IMR-90 (cell line): ENCODE measurements at regions not wholly inside any gene's neighbourhood (a gene's known extent, or its start where the extent isn't known, plus 50 kb on each side); places are given as distances from the start of the nearest gene placed in this dataset.

ENCODE experiments used
- ATAC-seq: fragments of 200-7000 bp; cut with Tn5 transposase; 2 replicates; pipeline ENCODE4 v1.9.1; 2020; ENCODE audit warnings: low read depth, mild to moderate bottlenecking, moderate library complexity
- BruUV-seq: library from RNA; stranded (reverse); fragments of 400-500 nt; replicated peaks from 2 replicates; lab custom pipeline; 2021; lab: Mats Ljungman, UMichigan
- CTCF ChIA-PET: fragments of 300-600 bp; formaldehyde crosslinking; extraction: SDS; loops from one replicate; lab custom pipeline; 2021; ENCODE audit warnings: antibody characterized with exemption; lab: Yijun Ruan, JAX
- POLR2A ChIA-PET: fragments of 300-600 bp; sonication (Branson Sonifier 250); formaldehyde crosslinking; loops from one replicate; lab custom pipeline; 2022; ENCODE audit warnings: antibody characterized with exemption; ENCODE audit not compliant: unreplicated experiment; lab: Charles Lee
- DNase-seq: peaks from one replicate; pipeline ENCODE4 v3.0.0; 2013
- H2AFZ ChIP-seq: replicated peaks from 2 replicates; pipeline ENCODE3; 2013; ENCODE audit warnings: low read length, mild to moderate bottlenecking; ENCODE audit not compliant: poor library complexity
- H2AK5ac ChIP-seq: 2 replicates; pipeline ENCODE4 v1.6.1; 2013; ENCODE audit warnings: low read depth, low read length, inconsistent platforms
- H2AK9ac ChIP-seq: replicated peaks from 2 replicates; pipeline ENCODE3; 2013; ENCODE audit warnings: mild to moderate bottlenecking, low read depth, low read length, moderate library complexity; ENCODE audit not compliant: poor library complexity
- H2BK120ac ChIP-seq: 2 replicates; pipeline ENCODE4 v1.6.1; 2013; ENCODE audit warnings: low read depth, low read length, inconsistent platforms
- H2BK15ac ChIP-seq: 3 replicates; pipeline ENCODE4 v1.6.1; 2013; ENCODE audit warnings: low read depth, low read length, inconsistent platforms
- H2BK20ac ChIP-seq: 2 replicates; pipeline ENCODE4 v1.6.1; 2013; ENCODE audit warnings: low read depth, mild to moderate bottlenecking, inconsistent platforms, low read length, moderate library complexity
- H2BK5ac ChIP-seq: 2 replicates; pipeline ENCODE4 v1.6.1; 2013; ENCODE audit warnings: mild to moderate bottlenecking, low read depth, low read length, inconsistent platforms; ENCODE audit not compliant: poor library complexity, severe bottlenecking
- H3K14ac ChIP-seq: replicated peaks from 2 replicates; pipeline ENCODE4 v1.6.1; 2013; ENCODE audit warnings: low read depth, low read length, inconsistent platforms
- H3K18ac ChIP-seq: 2 replicates; pipeline ENCODE4 v1.6.1; 2013; ENCODE audit warnings: low read depth, low read length, control low read depth
- H3K23ac ChIP-seq: 2 replicates; pipeline ENCODE4 v1.6.1; 2013; ENCODE audit warnings: low read depth, low read length, inconsistent platforms
- H3K27ac ChIP-seq: 2 replicates; pipeline ENCODE4 v1.5.1; 2013; ENCODE audit warnings: mild to moderate bottlenecking, control low read depth, low read length; ENCODE audit not compliant: insufficient read depth
- H3K27me3 ChIP-seq: 2 replicates; pipeline ENCODE4 v1.6.1; 2013; ENCODE audit warnings: low read length; ENCODE audit not compliant: control insufficient read depth, insufficient read depth
- H3K36me3 ChIP-seq: 2 replicates; pipeline ENCODE4 v1.6.1; 2013; ENCODE audit warnings: low read length, mixed read lengths; ENCODE audit not compliant: control insufficient read depth, insufficient read depth
- H3K4ac ChIP-seq: 2 replicates; pipeline ENCODE4 v1.6.1; 2013; ENCODE audit warnings: low read depth, low read length, inconsistent platforms
- H3K4me1 ChIP-seq: 2 replicates; pipeline ENCODE4 v1.6.1; 2013; ENCODE audit warnings: low read length, mixed read lengths; ENCODE audit not compliant: control insufficient read depth, insufficient read depth
- H3K4me2 ChIP-seq: 2 replicates; pipeline ENCODE4 v1.6.1; 2013; ENCODE audit warnings: low read depth, mild to moderate bottlenecking, control low read depth, low read length, moderate library complexity
- H3K4me3 ChIP-seq: 2 replicates; pipeline ENCODE4 v1.5.1; 2013; ENCODE audit warnings: low read depth, mild to moderate bottlenecking, control low read depth, low read length, moderate library complexity; ENCODE audit not compliant: insufficient read depth
- H3K56ac ChIP-seq: 2 replicates; pipeline ENCODE4 v1.6.1; 2013; ENCODE audit warnings: low read length, inconsistent platforms; ENCODE audit not compliant: insufficient read depth; ENCODE audit errors: extremely low read depth
- H3K79me1 ChIP-seq, 2 experiments: 2 replicates each; pipeline ENCODE4 v1.6.1; 2013; ENCODE audit warnings: low read length in 2 of 2, inconsistent platforms in 1 of 2, low read depth in 1 of 2
- H3K9ac ChIP-seq: 2 replicates; pipeline ENCODE4 v1.6.1; 2013; ENCODE audit warnings: low read depth, low read length, control low read depth
- H3K9me1 ChIP-seq: 2 replicates; pipeline ENCODE4 v1.6.1; 2013; ENCODE audit warnings: low read length, inconsistent platforms; ENCODE audit not compliant: insufficient read depth
- H3K9me3 ChIP-seq: 2 replicates; pipeline ENCODE4 v1.6.1; 2013; ENCODE audit warnings: low read length; ENCODE audit not compliant: control insufficient read depth, insufficient read depth
- H4K20me1 ChIP-seq: 2 replicates; pipeline ENCODE4 v1.6.1; 2013; ENCODE audit warnings: low read length, inconsistent platforms; ENCODE audit not compliant: insufficient read depth
- H4K5ac ChIP-seq: 2 replicates; pipeline ENCODE4 v1.6.1; 2013; ENCODE audit warnings: mild to moderate bottlenecking, low read depth, low read length, control low read depth
- H4K8ac ChIP-seq, 2 experiments: 2 replicates each; pipeline ENCODE4 v1.6.1; 2013; ENCODE audit warnings: low read depth in 2 of 2, low read length in 2 of 2, control low read depth in 1 of 2, inconsistent platforms in 1 of 2
- H4K91ac ChIP-seq: 2 replicates; pipeline ENCODE4 v1.6.1; 2013; ENCODE audit warnings: low read depth, low read length, inconsistent platforms; ENCODE audit not compliant: insufficient read depth
- CEBPB ChIP-seq: IDR thresholded peaks from 2 replicates; pipeline ENCODE4 v1.6.1; 2012; ENCODE audit warnings: low read depth, low read length, improper control_type of control experiment
- CHD1 ChIP-seq: IDR thresholded peaks from 2 replicates; pipeline ENCODE4 v1.6.1; 2012; ENCODE audit warnings: low read depth, low read length, improper control_type of control experiment
- FOS ChIP-seq: fragments of 150-350 bp; IDR thresholded peaks from 2 replicates; pipeline ENCODE4 v1.6.1; 2016; ENCODE audit warnings: low read depth, low read length
- MAFK ChIP-seq: IDR thresholded peaks from 2 replicates; pipeline ENCODE4 v1.6.1; 2012; ENCODE audit warnings: low read depth, low read length, improper control_type of control experiment
- MAZ ChIP-seq: IDR thresholded peaks from 2 replicates; pipeline ENCODE4 v1.6.1; 2012; ENCODE audit warnings: low read depth, mild to moderate bottlenecking, low read length, improper control_type of control experiment, moderate library complexity, borderline replicate concordance
- MXI1 ChIP-seq: IDR thresholded peaks from 2 replicates; pipeline ENCODE4 v1.6.1; 2012; ENCODE audit warnings: low read depth, mild to moderate bottlenecking, low read length, moderate library complexity, borderline replicate concordance
- NFE2L2 ChIP-seq: fragments of 150-350 bp; IDR thresholded peaks from 2 replicates; pipeline ENCODE4 v1.6.1; 2016; ENCODE audit warnings: low read depth, mild to moderate bottlenecking, low read length
- POLR2A ChIP-seq: IDR thresholded peaks from 2 replicates; pipeline ENCODE4 v1.6.1; 2012; ENCODE audit warnings: mild to moderate bottlenecking, low read depth, low read length
- RAD21 ChIP-seq: IDR thresholded peaks from 2 replicates; pipeline ENCODE4 v1.6.1; 2012; ENCODE audit warnings: low read length, improper control_type of control experiment
- RCOR1 ChIP-seq: IDR thresholded peaks from 2 replicates; pipeline ENCODE4 v1.6.1; 2012; ENCODE audit warnings: mild to moderate bottlenecking, low read length, improper control_type of control experiment; ENCODE audit not compliant: insufficient replicate concordance
- RFX5 ChIP-seq: IDR thresholded peaks from 2 replicates; pipeline ENCODE4 v1.8.0; 2012; ENCODE audit warnings: low read depth, mild to moderate bottlenecking, low read length, moderate library complexity
- SMC3 ChIP-seq: fragments of 150-350 bp; IDR thresholded peaks from 2 replicates; pipeline ENCODE4 v1.6.1; 2016; ENCODE audit warnings: low read depth, mild to moderate bottlenecking, antibody characterized with exemption, low read length, moderate library complexity
- WGBS, 2 experiments: methylation state at CpG; one replicate each; pipeline versions ENCODE4 v1.1.5 to v1.1.7; 2013; ENCODE audit warnings: missing lambda C conversion rate in 2 of 2; ENCODE audit not compliant: insufficient read length in 1 of 2; ENCODE audit errors: extremely low coverage in 2 of 2; 5-methylcytosine and 5-hydroxymethylcytosine counted together
- dilution Hi-C: fragments of 300-500 bp; cut with HindIII; formaldehyde crosslinking; loops from one replicate; pipeline ENCODE4 v1.14.3; 2018; ENCODE audit warnings: low sequenced_read_pairs; ENCODE audit not compliant: unreplicated experiment
- in situ Hi-C: fragments of 300-500 bp; cut with MboI; formaldehyde crosslinking; loops from 3 replicates; pipeline ENCODE4 v1.14.3; 2019; ENCODE audit warnings: low sequenced_read_pairs, inconsistent platforms, mixed read lengths
- intact Hi-C: fragments of 100-400 bp; cut with micrococcal nuclease; formaldehyde crosslinking; loops from 2 replicates; pipeline ENCODE4 v1.10.0; 2022
- TF ChIP-seq, protein P1 (sequence below): fragments of 150-350 bp; IDR thresholded peaks from 2 replicates; pipeline ENCODE4 v1.6.1; 2016; ENCODE audit warnings: low read depth, mild to moderate bottlenecking, low read length, moderate library complexity, borderline replicate concordance
- TF ChIP-seq, protein P2 (sequence below): conservative IDR thresholded peaks from 2 replicates; pipeline ENCODE4 v1.5.1; 2012; ENCODE audit warnings: mild to moderate bottlenecking, low read depth, low read length, improper control_type of control experiment
- TF ChIP-seq, protein P3 (sequence below): fragments of 150-350 bp; IDR thresholded peaks from 2 replicates; pipeline ENCODE4 v1.6.1; 2017; ENCODE audit warnings: mild to moderate bottlenecking, antibody characterized with exemption, low read length, low read depth

- no TSS peak for BruUV-seq
- 80% methylated on average over 3 of the region's 12 CpGs; no CpG with 5 or more reads in 1 of the 2 experiments for WGBS, 2 experiments
- no peak overlapping the region for H3K4ac ChIP-seq
- TF ChIP-seq POLR2A = no peak
- TF ChIP-seq, protein P1, sequence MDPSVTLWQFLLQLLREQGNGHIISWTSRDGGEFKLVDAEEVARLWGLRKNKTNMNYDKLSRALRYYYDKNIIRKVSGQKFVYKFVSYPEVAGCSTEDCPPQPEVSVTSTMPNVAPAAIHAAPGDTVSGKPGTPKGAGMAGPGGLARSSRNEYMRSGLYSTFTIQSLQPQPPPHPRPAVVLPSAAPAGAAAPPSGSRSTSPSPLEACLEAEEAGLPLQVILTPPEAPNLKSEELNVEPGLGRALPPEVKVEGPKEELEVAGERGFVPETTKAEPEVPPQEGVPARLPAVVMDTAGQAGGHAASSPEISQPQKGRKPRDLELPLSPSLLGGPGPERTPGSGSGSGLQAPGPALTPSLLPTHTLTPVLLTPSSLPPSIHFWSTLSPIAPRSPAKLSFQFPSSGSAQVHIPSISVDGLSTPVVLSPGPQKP = no peak
- no peak for TF ChIP-seq CEBPB
- TF ChIP-seq SMC3 = no peak
- TF ChIP-seq, protein P2, sequence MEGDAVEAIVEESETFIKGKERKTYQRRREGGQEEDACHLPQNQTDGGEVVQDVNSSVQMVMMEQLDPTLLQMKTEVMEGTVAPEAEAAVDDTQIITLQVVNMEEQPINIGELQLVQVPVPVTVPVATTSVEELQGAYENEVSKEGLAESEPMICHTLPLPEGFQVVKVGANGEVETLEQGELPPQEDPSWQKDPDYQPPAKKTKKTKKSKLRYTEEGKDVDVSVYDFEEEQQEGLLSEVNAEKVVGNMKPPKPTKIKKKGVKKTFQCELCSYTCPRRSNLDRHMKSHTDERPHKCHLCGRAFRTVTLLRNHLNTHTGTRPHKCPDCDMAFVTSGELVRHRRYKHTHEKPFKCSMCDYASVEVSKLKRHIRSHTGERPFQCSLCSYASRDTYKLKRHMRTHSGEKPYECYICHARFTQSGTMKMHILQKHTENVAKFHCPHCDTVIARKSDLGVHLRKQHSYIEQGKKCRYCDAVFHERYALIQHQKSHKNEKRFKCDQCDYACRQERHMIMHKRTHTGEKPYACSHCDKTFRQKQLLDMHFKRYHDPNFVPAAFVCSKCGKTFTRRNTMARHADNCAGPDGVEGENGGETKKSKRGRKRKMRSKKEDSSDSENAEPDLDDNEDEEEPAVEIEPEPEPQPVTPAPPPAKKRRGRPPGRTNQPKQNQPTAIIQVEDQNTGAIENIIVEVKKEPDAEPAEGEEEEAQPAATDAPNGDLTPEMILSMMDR = no peak
- TF ChIP-seq MAFK = no peak
- TF ChIP-seq, protein P3, sequence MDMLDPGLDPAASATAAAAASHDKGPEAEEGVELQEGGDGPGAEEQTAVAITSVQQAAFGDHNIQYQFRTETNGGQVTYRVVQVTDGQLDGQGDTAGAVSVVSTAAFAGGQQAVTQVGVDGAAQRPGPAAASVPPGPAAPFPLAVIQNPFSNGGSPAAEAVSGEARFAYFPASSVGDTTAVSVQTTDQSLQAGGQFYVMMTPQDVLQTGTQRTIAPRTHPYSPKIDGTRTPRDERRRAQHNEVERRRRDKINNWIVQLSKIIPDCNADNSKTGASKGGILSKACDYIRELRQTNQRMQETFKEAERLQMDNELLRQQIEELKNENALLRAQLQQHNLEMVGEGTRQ = no peak
- TF ChIP-seq FOS = no peak
- TF ChIP-seq CHD1 = no peak
- no peak for TF ChIP-seq RFX5
- TF ChIP-seq RCOR1 = no peak
- TF ChIP-seq RAD21 = no peak
- no peak for TF ChIP-seq NFE2L2
- no peak for TF ChIP-seq MAZ
- no peak for TF ChIP-seq MXI1
Observed at GRCh38 chr3:193890016-193890897, 245.7 kb upstream of the HES1 start.

More at GRCh38 chr3:193890016-193890897, 245.7 kb upstream of the HES1 start:
- ChIA-PET POLR2A (no interaction called here), CTCF (no interaction called here)
- H2BK120ac ChIP-seq = no peak overlapping the region
- H3K4me2 ChIP-seq = no peak overlapping the region
- no peaks in the 10 kb centered on the region for H3K9me1 ChIP-seq
- H2AK5ac ChIP-seq = no peak overlapping the region
- H2AK9ac ChIP-seq = no peak overlapping the region
- H3K27me3 ChIP-seq = peaks cover 7% of the 10 kb centered on the region
- no peaks in the 10 kb centered on the region for H3K4me1 ChIP-seq
- no peak overlapping the region for H2BK5ac ChIP-seq
- no peak overlapping the region for H3K27ac ChIP-seq
- H4K8ac ChIP-seq = no peak overlapping the region
- no peak overlapping the region for H3K56ac ChIP-seq
- dilution Hi-C loops (no loop called here), in situ Hi-C loops (no loop called here), intact Hi-C loops (no loop called here)
- no peak overlapping the region for H2BK20ac ChIP-seq
- no peak overlapping the region for H2BK15ac ChIP-seq
- no peaks in the 10 kb centered on the region for H3K36me3 ChIP-seq
- H3K9me3 ChIP-seq = no peaks in the 10 kb centered on the region
- H4K5ac ChIP-seq = no peak overlapping the region
- H3K9ac ChIP-seq = no peak overlapping the region
- H3K18ac ChIP-seq = no peak overlapping the region
- no peak overlapping the region for H4K91ac ChIP-seq
- H3K14ac ChIP-seq = no peak overlapping the region
- ATAC-seq (no peak), DNase-seq (no peak)
- H3K4me3 ChIP-seq = no peak overlapping the region
- no peaks in the 10 kb centered on the region for H4K20me1 ChIP-seq
- H2AFZ ChIP-seq = no peak overlapping the region
- no peak overlapping the region for H3K23ac ChIP-seq
- H3K79me1 ChIP-seq = no peaks in the 10 kb centered on the region
